ENCODE measurements at regions not wholly inside any gene's neighbourhood (a gene's known extent, or its start where the extent isn't known, plus 50 kb on each side); places are given as distances from the start of the nearest gene placed in this dataset.

DNA sequence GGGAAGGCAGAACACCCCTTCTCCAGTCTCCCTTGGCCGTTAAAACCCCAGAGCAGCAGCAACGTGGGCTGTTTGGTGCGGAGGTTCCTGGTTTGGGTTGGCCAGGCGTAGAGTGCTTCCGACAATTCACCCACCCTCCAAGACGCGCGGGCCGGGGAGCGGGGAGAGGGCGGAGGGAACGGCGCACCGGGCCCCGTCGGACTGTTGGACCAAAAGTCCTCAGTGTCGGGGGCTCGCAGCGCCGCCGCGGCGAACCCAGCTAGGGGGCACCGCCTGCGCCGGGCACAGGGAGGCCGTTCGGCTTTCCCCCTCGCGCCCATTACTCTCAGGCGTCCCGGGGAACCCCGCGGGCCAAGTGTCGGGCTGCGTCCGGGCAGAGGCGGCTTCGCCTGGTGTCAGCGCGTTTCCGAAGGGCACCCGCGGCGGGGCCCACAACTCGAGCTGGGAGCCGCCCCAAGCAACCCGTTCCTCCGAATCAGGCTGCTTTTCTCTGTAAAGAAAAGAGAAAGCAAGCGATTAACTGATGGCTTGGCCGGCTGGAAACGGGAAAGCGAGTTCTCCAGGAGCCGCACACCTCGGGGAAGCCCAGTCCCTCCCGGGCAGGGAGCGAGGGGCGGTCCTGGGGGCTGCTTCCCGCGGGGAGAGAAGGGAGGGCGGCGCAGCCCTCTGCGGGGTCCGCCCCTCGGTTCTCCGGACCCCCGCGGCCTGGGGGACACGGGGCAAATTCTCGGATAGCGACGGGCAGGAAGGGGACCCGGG lies 145.5 kb downstream of the ERCC6L2 start:
- TF ChIP-seq POLR2A (IDR thresholded peaks at IDR 0.05) = peak in 1 of 4 donors; percentile 17
- TF ChIP-seq, protein P1, sequence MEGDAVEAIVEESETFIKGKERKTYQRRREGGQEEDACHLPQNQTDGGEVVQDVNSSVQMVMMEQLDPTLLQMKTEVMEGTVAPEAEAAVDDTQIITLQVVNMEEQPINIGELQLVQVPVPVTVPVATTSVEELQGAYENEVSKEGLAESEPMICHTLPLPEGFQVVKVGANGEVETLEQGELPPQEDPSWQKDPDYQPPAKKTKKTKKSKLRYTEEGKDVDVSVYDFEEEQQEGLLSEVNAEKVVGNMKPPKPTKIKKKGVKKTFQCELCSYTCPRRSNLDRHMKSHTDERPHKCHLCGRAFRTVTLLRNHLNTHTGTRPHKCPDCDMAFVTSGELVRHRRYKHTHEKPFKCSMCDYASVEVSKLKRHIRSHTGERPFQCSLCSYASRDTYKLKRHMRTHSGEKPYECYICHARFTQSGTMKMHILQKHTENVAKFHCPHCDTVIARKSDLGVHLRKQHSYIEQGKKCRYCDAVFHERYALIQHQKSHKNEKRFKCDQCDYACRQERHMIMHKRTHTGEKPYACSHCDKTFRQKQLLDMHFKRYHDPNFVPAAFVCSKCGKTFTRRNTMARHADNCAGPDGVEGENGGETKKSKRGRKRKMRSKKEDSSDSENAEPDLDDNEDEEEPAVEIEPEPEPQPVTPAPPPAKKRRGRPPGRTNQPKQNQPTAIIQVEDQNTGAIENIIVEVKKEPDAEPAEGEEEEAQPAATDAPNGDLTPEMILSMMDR (IDR thresholded peaks at IDR 0.05) = no peak

Measured in esophagus squamous epithelium (tissue), 4 donors.